Prostate gland (tissue), 2 donors: ENCODE measurements at regions not wholly inside any gene's neighbourhood (a gene's known extent, or its start where the extent isn't known, plus 50 kb on each side); places are given as distances from the start of the nearest gene placed in this dataset.

Experiments
- CTCF ChIP-seq, 4 experiments: fragments of 200-600 bp in 2 of 4; fragments of 450-650 bp in 2 of 4; sonication (generic) in 2 of 4; IDR thresholded peaks; 1 replicate in 3 of 4; 2 replicates in 1 of 4; pipeline ENCODE4 v1.5.1; 2016 to 2019; ENCODE audit warnings: antibody characterized with exemption in 4 of 4, mild to moderate bottlenecking in 2 of 4, moderate library complexity in 2 of 4
- POLR2A ChIP-seq: fragments of 450-650 bp; IDR thresholded peaks from one replicate; pipeline ENCODE4 v1.6.1; 2016; ENCODE audit warnings: antibody characterized with exemption, mild to moderate bottlenecking
- POLR2AphosphoS5 ChIP-seq: sonication (generic); formaldehyde crosslinking; IDR thresholded peaks from one replicate; pipeline ENCODE4 v1.6.1; 2017; ENCODE audit warnings: antibody characterized with exemption

GRCh38 chr12:88756153-88756552 lies 175.9 kb upstream of the KITLG start:
- TF ChIP-seq POLR2A (no peak), CTCF (IDR thresholded peaks at IDR 0.05) (no peak), POLR2AphosphoS5 (no peak)
